GM06990 (cell line): ENCODE measurements at regions not wholly inside any gene's neighbourhood (a gene's known extent, or its start where the extent isn't known, plus 50 kb on each side); places are given as distances from the start of the nearest gene placed in this dataset.

Experiments used
- DNase-seq: peaks from one replicate; pipeline ENCODE4 v3.0.0-alpha.2; 2011; ENCODE audit not compliant: insufficient read length; ENCODE audit errors: extremely low read depth
- H3K27me3 ChIP-seq: replicated peaks from 2 replicates; pipeline ENCODE4 v1.6.0; 2011; ENCODE audit warnings: low read length; ENCODE audit not compliant: control insufficient read depth, insufficient read depth
- H3K36me3 ChIP-seq: 2 replicates; pipeline ENCODE4 v1.5.1; 2011; ENCODE audit warnings: low read length; ENCODE audit not compliant: control insufficient read depth, insufficient read depth
- H3K4me3 ChIP-seq: replicated peaks from 2 replicates; pipeline ENCODE4 v1.5.1; 2011; ENCODE audit warnings: low read depth, mild to moderate bottlenecking, control low read depth, low read length
- CTCF ChIP-seq: IDR thresholded peaks from 2 replicates; pipeline ENCODE4 v1.5.1; 2011; ENCODE audit warnings: low read length, control low read depth, mild to moderate bottlenecking, inconsistent platforms; ENCODE audit not compliant: insufficient read depth, poor library complexity, severe bottlenecking

- Histone ChIP-seq H3K4me3 (no peak overlapping the region), H3K36me3 (no peaks in the 10 kb centered on the region), H3K27me3 (no peaks in the 10 kb centered on the region)
- DNase-seq = no peak
- TF ChIP-seq CTCF = no peak
Observed at GRCh38 chrX:45324941-45325340, 124.3 kb upstream of the DIPK2B start.

GRCh38 chrX:45323387-45323786 is 122.7 kb upstream of the DIPK2B start:
- no peak for DNase-seq
- TF ChIP-seq CTCF = no peak
- H3K4me3 ChIP-seq = no peak overlapping the region
- H3K36me3 ChIP-seq = no peaks in the 10 kb centered on the region
- no peaks in the 10 kb centered on the region for H3K27me3 ChIP-seq

GRCh38 chrX:45322820-45323219 is 122.1 kb upstream of the DIPK2B start:
- no peak overlapping the region for H3K4me3 ChIP-seq
- no peaks in the 10 kb centered on the region for H3K36me3 ChIP-seq
- no peaks in the 10 kb centered on the region for H3K27me3 ChIP-seq
- TF ChIP-seq CTCF = no peak
- DNase-seq = no peak

- DNase-seq = no peak
- H3K27me3 ChIP-seq = no peaks in the 10 kb centered on the region
- TF ChIP-seq CTCF = peak; percentile 25
- H3K36me3 ChIP-seq = no peaks in the 10 kb centered on the region
- no peak overlapping the region for H3K4me3 ChIP-seq
Observed at GRCh38 chrX:45322382-45322781, 121.7 kb upstream of the DIPK2B start.

GRCh38 chrX:45320191-45320590 is 119.5 kb upstream of the DIPK2B start:
- no peaks in the 10 kb centered on the region for H3K27me3 ChIP-seq
- no peak for DNase-seq
- no peaks in the 10 kb centered on the region for H3K36me3 ChIP-seq
- H3K4me3 ChIP-seq = no peak overlapping the region
- TF ChIP-seq CTCF = no peak

GRCh38 chrX:45309801-45310200 is 109.1 kb upstream of the DIPK2B start:
- TF ChIP-seq CTCF = no peak
- no peak for DNase-seq

More at GRCh38 chrX:45309801-45310200, 109.1 kb upstream of the DIPK2B start:
- Histone ChIP-seq H3K4me3 (no peak overlapping the region), H3K36me3 (no peaks in the 10 kb centered on the region), H3K27me3 (no peaks in the 10 kb centered on the region)
